ENCODE measurements at regions not wholly inside any gene's neighbourhood (a gene's known extent, or its start where the extent isn't known, plus 50 kb on each side); places are given as distances from the start of the nearest gene placed in this dataset.

DNA sequence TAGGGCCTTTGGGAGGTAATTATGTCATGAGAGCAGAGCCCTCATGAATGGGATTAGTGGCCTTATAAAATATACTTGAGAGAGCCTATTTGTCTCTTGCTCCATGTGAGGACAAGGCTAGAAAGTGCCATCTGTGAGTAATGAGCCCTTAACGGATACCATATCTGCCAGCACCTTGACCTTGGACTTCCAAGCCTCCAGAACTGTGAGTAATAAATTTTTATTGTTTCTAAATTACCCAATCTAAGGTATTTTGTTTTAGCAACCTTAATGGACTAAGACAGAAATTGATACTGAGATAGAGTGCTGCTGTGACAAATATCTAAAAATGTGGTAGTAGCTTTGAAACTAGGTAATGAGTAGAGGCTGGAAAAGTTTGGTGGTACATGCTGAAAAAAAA lies 285.0 kb upstream of the DIPK2B start:
- Histone ChIP-seq H2AFZ (replicated peaks; ENCODE audit: low read length, poor library complexity) (no peak overlapping the region), H3K79me1 (ENCODE audit: low read depth in 1 of 2, low read length in 2 of 2) (no peaks in the 10 kb centered on the region), H3K56ac (ENCODE audit: extremely low read depth, insufficient read depth, low read length) (no peak overlapping the region), H3K9me1 (ENCODE audit: insufficient read depth, low read length) (no peaks in the 10 kb centered on the region), H3K4ac (ENCODE audit: low read depth, low read length) (no peak overlapping the region), H2BK15ac (ENCODE audit: low read depth, low read length) (no peak overlapping the region), H3K23ac (ENCODE audit: low read depth, low read length) (no peak overlapping the region), H3K14ac (replicated peaks; ENCODE audit: low read depth, low read length) (no peak overlapping the region), H3K4me2 (ENCODE audit: low read depth, low read length) (no peak overlapping the region), H2BK5ac (ENCODE audit: low read depth, low read length, poor library complexity, severe bottlenecking) (no peak overlapping the region), H3K27ac (ENCODE audit: insufficient read depth, low read length) (no peak overlapping the region), H2BK120ac (ENCODE audit: low read depth, low read length) (no peak overlapping the region), H4K91ac (ENCODE audit: insufficient read depth, low read depth, low read length) (no peak overlapping the region), H2AK5ac (ENCODE audit: low read depth, low read length) (no peak overlapping the region), H2AK9ac (replicated peaks; ENCODE audit: low read depth, low read length, poor library complexity) (no peak overlapping the region), H4K5ac (ENCODE audit: low read depth, low read length) (no peak overlapping the region), H2BK20ac (ENCODE audit: low read depth, low read length) (no peak overlapping the region), H4K8ac (ENCODE audit: low read depth in 2 of 2, low read length in 2 of 2) (no peak overlapping the region), H3K4me1 (ENCODE audit: control insufficient read depth, insufficient read depth, low read length) (no peaks in the 10 kb centered on the region), H3K4me3 (ENCODE audit: insufficient read depth, low read depth, low read length) (no peak overlapping the region), H3K9ac (ENCODE audit: low read depth, low read length) (no peak overlapping the region), H3K27me3 (ENCODE audit: control insufficient read depth, insufficient read depth, low read length) (no peaks in the 10 kb centered on the region), H3K36me3 (ENCODE audit: control insufficient read depth, insufficient read depth, low read length) (no peaks in the 10 kb centered on the region), H4K20me1 (ENCODE audit: insufficient read depth, low read length) (no peaks in the 10 kb centered on the region), H3K18ac (ENCODE audit: low read depth, low read length) (no peak overlapping the region), H3K9me3 (ENCODE audit: control insufficient read depth, insufficient read depth, low read length) (peaks cover 3% of the 10 kb centered on the region; the same call in 1 of the 2 replicates)
- dilution Hi-C loops (cut with HindIII; ENCODE audit: low sequenced_read_pairs, unreplicated experiment), result no loop called here
- TF ChIP-seq, protein P1, sequence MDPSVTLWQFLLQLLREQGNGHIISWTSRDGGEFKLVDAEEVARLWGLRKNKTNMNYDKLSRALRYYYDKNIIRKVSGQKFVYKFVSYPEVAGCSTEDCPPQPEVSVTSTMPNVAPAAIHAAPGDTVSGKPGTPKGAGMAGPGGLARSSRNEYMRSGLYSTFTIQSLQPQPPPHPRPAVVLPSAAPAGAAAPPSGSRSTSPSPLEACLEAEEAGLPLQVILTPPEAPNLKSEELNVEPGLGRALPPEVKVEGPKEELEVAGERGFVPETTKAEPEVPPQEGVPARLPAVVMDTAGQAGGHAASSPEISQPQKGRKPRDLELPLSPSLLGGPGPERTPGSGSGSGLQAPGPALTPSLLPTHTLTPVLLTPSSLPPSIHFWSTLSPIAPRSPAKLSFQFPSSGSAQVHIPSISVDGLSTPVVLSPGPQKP (IDR thresholded peaks at IDR 0.05; ENCODE audit: borderline replicate concordance, low read depth, low read length), result no peak
- TF ChIP-seq MAFK (IDR thresholded peaks at IDR 0.05; ENCODE audit: low read depth, low read length) (no peak), MAZ (IDR thresholded peaks at IDR 0.05; ENCODE audit: borderline replicate concordance, low read depth, low read length) (no peak), RFX5 (IDR thresholded peaks at IDR 0.05; ENCODE audit: low read depth, low read length) (no peak), SMC3 (IDR thresholded peaks at IDR 0.05; ENCODE audit: low read depth, low read length) (no peak), MXI1 (IDR thresholded peaks at IDR 0.05; ENCODE audit: borderline replicate concordance, low read depth, low read length) (no peak), CHD1 (IDR thresholded peaks at IDR 0.05; ENCODE audit: low read depth, low read length) (no peak), RAD21 (IDR thresholded peaks at IDR 0.05; ENCODE audit: low read length) (no peak), RCOR1 (IDR thresholded peaks at IDR 0.05; ENCODE audit: insufficient replicate concordance, low read length) (no peak)
- POLR2A ChIA-PET (ENCODE audit: unreplicated experiment), result no interaction called here
- WGBS, 2 experiments (ENCODE audit: extremely low coverage in 2 of 2, insufficient read length in 1 of 2), result no CpG with 5 or more reads among the region's 1 CpG
- BruUV-seq (replicated peaks), result no TSS peak
- DNase-seq (no peak), ATAC-seq (ENCODE audit: low read depth) (no peak)
- intact Hi-C loops (cut with micrococcal nuclease), result no loop called here
- CTCF ChIA-PET, result interaction anchor here (0.6 kb wide), 1 partner anchor 190 kb away, joined by 3 read pairs; no protein-coding TSS in a partner anchor
- in situ Hi-C loops (cut with MboI; ENCODE audit: low sequenced_read_pairs), result no loop called here

Measured in IMR-90 (cell line).